GM23338 (cell line): ENCODE measurements at regions not wholly inside any gene's neighbourhood (a gene's known extent, or its start where the extent isn't known, plus 50 kb on each side); places are given as distances from the start of the nearest gene placed in this dataset.

Experiments used
- ATAC-seq: fragments of 200-7000 bp; cut with Tn5 transposase; 3 replicates; pipeline ENCODE4 v1.9.1; 2020
- DNase-seq: peaks from one replicate; pipeline ENCODE4 v3.0.0-alpha.2; 2015; ENCODE audit warnings: low spot score
- H2AFZ ChIP-seq: fragments of 200-600 bp; sonication (generic); 2 replicates; pipeline ENCODE4 v1.8.0; 2016; ENCODE audit warnings: antibody characterized with exemption, mild to moderate bottlenecking, moderate library complexity
- H3F3A ChIP-seq: fragments of 200-600 bp; sonication (generic); replicated peaks from 2 replicates; pipeline ENCODE4 v1.8.0; 2017; ENCODE audit warnings: antibody characterized with exemption, mixed run types, low read depth
- H3K27ac ChIP-seq: fragments of 200-600 bp; sonication (generic); 2 replicates; pipeline ENCODE4 v1.6.1; 2016; ENCODE audit warnings: low read depth
- H3K27me3 ChIP-seq: fragments of 200-600 bp; sonication (generic); 2 replicates; pipeline ENCODE4 v1.8.0; 2016; ENCODE audit warnings: mild to moderate bottlenecking, mixed run types, moderate library complexity; ENCODE audit not compliant: insufficient read depth
- H3K36me3 ChIP-seq: fragments of 200-600 bp; sonication (generic); 2 replicates; pipeline ENCODE4 v1.8.0; 2016; ENCODE audit warnings: mild to moderate bottlenecking; ENCODE audit not compliant: insufficient read depth
- H3K4me1 ChIP-seq: fragments of 200-600 bp; sonication (generic); 2 replicates; pipeline ENCODE4 v1.8.0; 2016; ENCODE audit warnings: mild to moderate bottlenecking, moderate library complexity; ENCODE audit not compliant: insufficient read depth
- H3K4me2 ChIP-seq: fragments of 200-600 bp; sonication (generic); 2 replicates; pipeline ENCODE4 v1.7.1; 2017; ENCODE audit warnings: mixed run types
- H3K4me3 ChIP-seq: fragments of 200-600 bp; sonication (generic); 2 replicates; pipeline ENCODE4 v1.6.1; 2016; ENCODE audit warnings: mixed run types
- H3K79me2 ChIP-seq: fragments of 200-600 bp; sonication (generic); replicated peaks from 2 replicates; pipeline ENCODE4 v1.8.0; 2017; ENCODE audit warnings: mild to moderate bottlenecking; ENCODE audit not compliant: insufficient read depth
- H3K9me2 ChIP-seq: fragments of 200-600 bp; sonication (generic); 2 replicates; pipeline ENCODE4 v1.8.0; 2017; ENCODE audit not compliant: insufficient read depth
- H4K20me1 ChIP-seq: fragments of 200-600 bp; sonication (generic); replicated peaks from 2 replicates; pipeline ENCODE4 v1.8.0; 2017; ENCODE audit warnings: mild to moderate bottlenecking; ENCODE audit not compliant: insufficient read depth
- H3K27ac Mint-ChIP-seq: 2 replicates; pipeline ENCODE4 v1.8.0; 2020; ENCODE audit warnings: inconsistent platforms, mild to moderate bottlenecking, moderate library complexity, mixed read lengths
- H3K27me3 Mint-ChIP-seq: 3 replicates; pipeline ENCODE4 v1.8.0; 2022; ENCODE audit warnings: low read depth, mild to moderate bottlenecking, moderate library complexity, mixed read lengths, inconsistent platforms; ENCODE audit not compliant: insufficient read depth, poor library complexity
- H3K36me3 Mint-ChIP-seq: 3 replicates; pipeline ENCODE4 v1.8.0; 2021; ENCODE audit warnings: low read depth, mild to moderate bottlenecking, inconsistent platforms, moderate library complexity, mixed read lengths
- H3K4me1 Mint-ChIP-seq: 3 replicates; pipeline ENCODE4 v1.8.0; 2020; ENCODE audit warnings: mild to moderate bottlenecking, inconsistent platforms, mixed read lengths
- H3K4me3 Mint-ChIP-seq: 3 replicates; pipeline ENCODE4 v1.8.0; 2021; ENCODE audit warnings: moderate library complexity, mild to moderate bottlenecking, inconsistent platforms, mixed read lengths
- H3K9me3 Mint-ChIP-seq: 3 replicates; pipeline ENCODE4 v1.8.0; 2020; ENCODE audit warnings: moderate library complexity, mild to moderate bottlenecking, inconsistent platforms, mixed read lengths
- CREB1 ChIP-seq: fragments of 250-450 bp; sonication (Bioruptor Pico); IDR thresholded peaks from 2 replicates; pipeline ENCODE4 v1.5.0; 2020; ENCODE audit warnings: low read depth, mild to moderate bottlenecking, moderate library complexity
- ETS1 ChIP-seq: IDR thresholded peaks from 2 replicates; pipeline ENCODE4 v1.6.1; 2016; ENCODE audit warnings: antibody characterized with exemption
- EZH2 ChIP-seq: fragments of 200-600 bp; sonication (generic); IDR thresholded peaks from one replicate; pipeline ENCODE4 v1.8.0; 2017; ENCODE audit warnings: antibody characterized with exemption, mild to moderate bottlenecking, low read depth; ENCODE audit not compliant: unreplicated experiment
- EZH2phosphoT487 ChIP-seq: fragments of 200-600 bp; sonication (generic); IDR thresholded peaks from one replicate; pipeline ENCODE4 v1.8.1; 2018; ENCODE audit warnings: antibody characterized with exemption; ENCODE audit not compliant: unreplicated experiment
- JUNB ChIP-seq: IDR thresholded peaks from one replicate; pipeline ENCODE4 v1.6.1; 2016; ENCODE audit warnings: antibody characterized with exemption; ENCODE audit not compliant: unreplicated experiment
- NANOG ChIP-seq: IDR thresholded peaks from 2 replicates; pipeline ENCODE4 v1.6.1; 2016; ENCODE audit warnings: antibody characterized with exemption, borderline replicate concordance
- POLR2AphosphoS5 ChIP-seq: IDR thresholded peaks from 2 replicates; pipeline ENCODE4 v1.6.1; 2016; ENCODE audit warnings: antibody characterized with exemption, low read depth
- STAT1 ChIP-seq: IDR thresholded peaks from one replicate; pipeline ENCODE4 v1.6.1; 2016; ENCODE audit warnings: antibody characterized with exemption; ENCODE audit not compliant: unreplicated experiment
- ZNF114 ChIP-seq: fragments of 250-450 bp; sonication (Bioruptor Pico); IDR thresholded peaks from 2 replicates; pipeline ENCODE4 v1.5.0; 2020; ENCODE audit warnings: mild to moderate bottlenecking, moderate library complexity
- ZNF331 ChIP-seq: fragments of 250-450 bp; sonication (Bioruptor Pico); IDR thresholded peaks from 2 replicates; pipeline ENCODE4 v1.5.0; 2020; ENCODE audit warnings: low read depth, mild to moderate bottlenecking, moderate library complexity
- ZNF462 ChIP-seq: fragments of 250-450 bp; sonication (Bioruptor Pico); IDR thresholded peaks from 2 replicates; pipeline ENCODE4 v1.5.0; 2020; ENCODE audit warnings: mild to moderate bottlenecking, moderate library complexity
- TF ChIP-seq, protein P1 (sequence below), 2 experiments: fragments of 200-600 bp in 1 of 2; sonication (generic) in 1 of 2; conservative IDR thresholded peaks; 2 replicates each; pipeline versions ENCODE4 v1.5.1 to v1.6.1; 2016 to 2017; ENCODE audit warnings: antibody characterized with exemption in 2 of 2, low read depth in 2 of 2, mild to moderate bottlenecking in 2 of 2, moderate library complexity in 1 of 2

GRCh38 chr10:83536426-83536825 is 602.9 kb upstream of the GHITM start (continued):
- TF ChIP-seq ETS1: no peak

- Mint-ChIP-seq H3K9me3 (no peaks in the 10 kb centered on the region), H3K36me3 (no peaks in the 10 kb centered on the region), H3K27me3 (no peaks in the 10 kb centered on the region), H3K4me1 (peaks cover 21% of the 10 kb centered on the region), H3K4me3 (no peak overlapping the region), H3K27ac (no peak overlapping the region)
- peaks cover 9% of the 10 kb centered on the region for H3K4me1 ChIP-seq
- no peak overlapping the region for H3K27ac ChIP-seq
- no peaks in the 10 kb centered on the region for H3K9me2 ChIP-seq
- H2AFZ ChIP-seq: no peak overlapping the region
- no peak overlapping the region for H3K4me2 ChIP-seq
- no peaks in the 10 kb centered on the region for H3K36me3 ChIP-seq
- no peaks in the 10 kb centered on the region for H3K27me3 ChIP-seq
- H3F3A ChIP-seq: no peaks in the 10 kb centered on the region
- TF ChIP-seq JUNB (no peak), ZNF331 (CRISPR knock-in tag) (no peak), NANOG (no peak), EZH2 (no peak), POLR2AphosphoS5 (no peak), CREB1 (no peak)
- TF ChIP-seq, protein P1, sequence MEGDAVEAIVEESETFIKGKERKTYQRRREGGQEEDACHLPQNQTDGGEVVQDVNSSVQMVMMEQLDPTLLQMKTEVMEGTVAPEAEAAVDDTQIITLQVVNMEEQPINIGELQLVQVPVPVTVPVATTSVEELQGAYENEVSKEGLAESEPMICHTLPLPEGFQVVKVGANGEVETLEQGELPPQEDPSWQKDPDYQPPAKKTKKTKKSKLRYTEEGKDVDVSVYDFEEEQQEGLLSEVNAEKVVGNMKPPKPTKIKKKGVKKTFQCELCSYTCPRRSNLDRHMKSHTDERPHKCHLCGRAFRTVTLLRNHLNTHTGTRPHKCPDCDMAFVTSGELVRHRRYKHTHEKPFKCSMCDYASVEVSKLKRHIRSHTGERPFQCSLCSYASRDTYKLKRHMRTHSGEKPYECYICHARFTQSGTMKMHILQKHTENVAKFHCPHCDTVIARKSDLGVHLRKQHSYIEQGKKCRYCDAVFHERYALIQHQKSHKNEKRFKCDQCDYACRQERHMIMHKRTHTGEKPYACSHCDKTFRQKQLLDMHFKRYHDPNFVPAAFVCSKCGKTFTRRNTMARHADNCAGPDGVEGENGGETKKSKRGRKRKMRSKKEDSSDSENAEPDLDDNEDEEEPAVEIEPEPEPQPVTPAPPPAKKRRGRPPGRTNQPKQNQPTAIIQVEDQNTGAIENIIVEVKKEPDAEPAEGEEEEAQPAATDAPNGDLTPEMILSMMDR (conservative IDR thresholded peaks at IDR 0.05; ENCODE audit: low read depth in 2 of 2): no peak
- no peaks in the 10 kb centered on the region for H4K20me1 ChIP-seq
- H3K4me3 ChIP-seq: no peak overlapping the region
- H3K79me2 ChIP-seq: no peaks in the 10 kb centered on the region
- ATAC-seq (no peak), DNase-seq (no peak)
Measured at GRCh38 chr10:83538047-83538446, 601.3 kb upstream of the GHITM start.

DNA sequence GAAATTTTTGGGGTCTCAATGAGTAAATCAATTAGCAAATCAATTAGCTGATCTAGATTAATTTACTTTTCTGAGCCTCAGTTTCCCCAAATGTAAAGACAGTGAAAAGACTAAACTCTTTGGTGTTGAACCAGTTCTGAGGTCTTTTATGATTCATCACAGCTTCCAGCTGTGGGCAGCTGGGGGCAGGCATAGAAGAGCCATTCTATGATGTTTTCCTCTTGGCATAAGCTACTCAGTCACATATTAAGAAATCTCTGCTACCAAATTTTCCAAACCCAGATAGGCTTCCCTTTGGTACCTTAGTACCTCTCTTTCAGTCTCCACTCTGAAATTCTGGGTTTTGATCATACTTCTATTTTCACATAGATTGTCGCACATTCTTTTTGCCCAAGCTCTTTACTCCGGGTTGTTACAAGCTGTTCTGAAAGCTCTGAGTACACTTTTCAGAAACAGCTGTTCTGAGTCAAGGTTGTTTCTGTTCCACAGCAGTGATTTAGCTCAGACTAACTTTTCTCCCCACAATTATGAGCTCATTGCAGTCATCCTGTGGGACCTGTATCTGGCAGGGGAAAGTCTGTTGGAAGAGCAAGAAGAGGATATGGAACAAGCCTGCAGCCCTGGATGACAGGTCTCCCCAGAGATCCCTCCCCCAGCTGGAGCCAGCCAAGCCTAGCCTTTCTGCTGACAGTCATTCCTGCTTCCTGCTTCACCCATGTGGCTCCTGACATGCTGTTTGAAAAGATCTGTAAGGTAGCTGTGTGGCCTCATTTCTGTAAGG is 599.6 kb upstream of the GHITM start:
- Histone ChIP-seq H3K9me2 (no peaks in the 10 kb centered on the region), H3K4me2 (0 out of 2 replicates have a peak overlapping the region, but pooled peaks have one; percentile 28), H3K36me3 (no peaks in the 10 kb centered on the region), H3F3A (no peaks in the 10 kb centered on the region), H3K79me2 (no peaks in the 10 kb centered on the region), H3K4me1 (peaks cover 9% of the 10 kb centered on the region), H3K27ac (no peak overlapping the region), H4K20me1 (no peaks in the 10 kb centered on the region), H2AFZ (no peak overlapping the region), H3K4me3 (no peak overlapping the region), H3K27me3 (no peaks in the 10 kb centered on the region)
- TF ChIP-seq NANOG (no peak), ZNF114 (no peak), ZNF462 (CRISPR knock-in tag) (peak; percentile 52; the same call in 1 of the 2 replicates), STAT1 (no peak), EZH2phosphoT487 (no peak)
- H3K36me3 Mint-ChIP-seq: no peaks in the 10 kb centered on the region
- DNase-seq (peak; percentile 48), ATAC-seq (peak; percentile 91)
- no peaks in the 10 kb centered on the region for H3K9me3 Mint-ChIP-seq
- H3K4me1 Mint-ChIP-seq: peaks cover 33% of the 10 kb centered on the region
- no peak overlapping the region for H3K27ac Mint-ChIP-seq
- H3K27me3 Mint-ChIP-seq: no peaks in the 10 kb centered on the region
- no peak overlapping the region for H3K4me3 Mint-ChIP-seq
